Prostate gland (tissue), 2 donors: ENCODE measurements at regions not wholly inside any gene's neighbourhood (a gene's known extent, or its start where the extent isn't known, plus 50 kb on each side); places are given as distances from the start of the nearest gene placed in this dataset.

ENCODE experiments used
- DNase-seq: peaks from one replicate; pipeline ENCODE4 v3.0.0-alpha.2; 2019; ENCODE audit warnings: low spot score
- H3K27ac ChIP-seq, 2 donors: fragments of 200-600 bp; sonication (generic); 2 replicates each; pipeline ENCODE4 v1.5.1; 2017 to 2019
- H3K27me3 ChIP-seq: fragments of 200-600 bp; sonication (generic); replicated peaks from 2 replicates; pipeline ENCODE4 v1.5.1; 2019; ENCODE audit not compliant: insufficient read depth
- H3K36me3 ChIP-seq, 2 donors: fragments of 200-600 bp; sonication (generic); 1 replicate in 1 of 2; 2 replicates in 1 of 2; pipeline versions ENCODE4 v1.5.1 to v1.8.1; 2017 to 2019
- H3K4me1 ChIP-seq: fragments of 200-600 bp; sonication (generic); replicated peaks from 2 replicates; pipeline ENCODE4 v1.5.1; 2019
- H3K4me3 ChIP-seq, 2 donors: fragments of 200-600 bp; sonication (generic); 2 replicates each; pipeline ENCODE4 v1.5.1; 2017 to 2019
- H3K9me3 ChIP-seq: fragments of 200-600 bp; sonication (generic); 2 replicates; pipeline ENCODE4 v1.5.1; 2017
- POLR2A ChIP-seq: fragments of 450-650 bp; IDR thresholded peaks from one replicate; pipeline ENCODE4 v1.6.1; 2016; ENCODE audit warnings: antibody characterized with exemption, mild to moderate bottlenecking
- POLR2AphosphoS5 ChIP-seq: sonication (generic); formaldehyde crosslinking; IDR thresholded peaks from one replicate; pipeline ENCODE4 v1.6.1; 2017; ENCODE audit warnings: antibody characterized with exemption
- WGBS: methylation state at CpG from one replicate; pipeline ENCODE4 v1.1.5; 2018; 5-methylcytosine and 5-hydroxymethylcytosine counted together
- intact Hi-C: fragments of 100-400 bp; cut with DNase I; formaldehyde crosslinking; loops from one replicate; pipeline ENCODE4 v1.14.2; 2022
- TF ChIP-seq, protein P1 (sequence below), 4 experiments: fragments of 200-600 bp in 2 of 4; fragments of 450-650 bp in 2 of 4; sonication (generic) in 2 of 4; IDR thresholded peaks; 1 replicate in 3 of 4; 2 replicates in 1 of 4; pipeline ENCODE4 v1.5.1; 2016 to 2019; ENCODE audit warnings: antibody characterized with exemption in 4 of 4, mild to moderate bottlenecking in 2 of 4, moderate library complexity in 2 of 4

DNA sequence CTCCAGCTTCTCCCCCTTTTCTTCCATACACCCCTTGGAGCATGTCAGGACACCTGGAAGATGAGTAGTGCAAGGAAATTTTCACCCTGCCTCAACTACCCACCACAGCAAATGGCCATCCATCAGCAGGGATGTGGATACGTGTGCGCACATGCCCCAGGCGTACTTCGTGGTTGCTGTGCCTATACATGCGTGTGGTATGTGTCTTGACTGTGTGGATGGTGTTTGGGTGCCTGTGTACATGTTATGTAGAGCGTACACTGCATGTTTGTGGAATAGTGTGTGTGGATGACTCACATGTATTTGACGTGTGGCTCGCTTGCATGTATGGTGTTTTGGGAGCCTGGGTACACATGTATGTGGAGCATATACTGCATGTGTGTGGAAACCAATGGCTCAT is 158.5 kb downstream of the RRAGC start:
- Histone ChIP-seq H3K9me3 (no peaks in the 10 kb centered on the region), H3K27ac (no peak overlapping the region), H3K4me3 (no peak overlapping the region), H3K4me1 (no peaks in the 10 kb centered on the region), H3K27me3 (peaks cover 8% of the 10 kb centered on the region), H3K36me3 (no peaks in the 10 kb centered on the region)
- intact Hi-C loops, result no loop called here
- no peak for DNase-seq
- 87% methylated on average over 8 of the region's 8 CpGs for WGBS
- TF ChIP-seq POLR2A, result no peak
- TF ChIP-seq POLR2AphosphoS5, result no peak
- TF ChIP-seq, protein P1, sequence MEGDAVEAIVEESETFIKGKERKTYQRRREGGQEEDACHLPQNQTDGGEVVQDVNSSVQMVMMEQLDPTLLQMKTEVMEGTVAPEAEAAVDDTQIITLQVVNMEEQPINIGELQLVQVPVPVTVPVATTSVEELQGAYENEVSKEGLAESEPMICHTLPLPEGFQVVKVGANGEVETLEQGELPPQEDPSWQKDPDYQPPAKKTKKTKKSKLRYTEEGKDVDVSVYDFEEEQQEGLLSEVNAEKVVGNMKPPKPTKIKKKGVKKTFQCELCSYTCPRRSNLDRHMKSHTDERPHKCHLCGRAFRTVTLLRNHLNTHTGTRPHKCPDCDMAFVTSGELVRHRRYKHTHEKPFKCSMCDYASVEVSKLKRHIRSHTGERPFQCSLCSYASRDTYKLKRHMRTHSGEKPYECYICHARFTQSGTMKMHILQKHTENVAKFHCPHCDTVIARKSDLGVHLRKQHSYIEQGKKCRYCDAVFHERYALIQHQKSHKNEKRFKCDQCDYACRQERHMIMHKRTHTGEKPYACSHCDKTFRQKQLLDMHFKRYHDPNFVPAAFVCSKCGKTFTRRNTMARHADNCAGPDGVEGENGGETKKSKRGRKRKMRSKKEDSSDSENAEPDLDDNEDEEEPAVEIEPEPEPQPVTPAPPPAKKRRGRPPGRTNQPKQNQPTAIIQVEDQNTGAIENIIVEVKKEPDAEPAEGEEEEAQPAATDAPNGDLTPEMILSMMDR (IDR thresholded peaks at IDR 0.05), result no peak

DNA sequence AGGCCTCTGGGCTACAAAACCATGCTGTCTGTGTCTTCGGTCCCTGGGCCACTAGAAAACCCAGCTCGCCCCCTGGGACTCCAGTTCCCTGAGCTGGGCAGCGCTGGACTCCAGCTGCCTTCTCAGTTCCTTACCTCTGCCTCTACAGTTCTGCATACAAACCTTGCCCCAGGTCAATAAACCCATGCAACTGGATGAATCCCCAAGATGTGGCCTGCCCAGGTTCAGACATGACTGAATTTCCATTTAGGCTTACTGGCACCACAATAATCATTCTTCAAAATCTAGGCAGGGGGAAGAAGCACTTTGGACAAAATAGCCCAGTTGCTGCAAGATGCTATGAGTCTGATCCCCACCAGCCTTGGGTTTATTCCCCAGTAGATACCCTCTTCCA is 159.5 kb downstream of the RRAGC start:
- Histone ChIP-seq H3K4me1 (no peaks in the 10 kb centered on the region), H3K27me3 (peaks cover 8% of the 10 kb centered on the region)
- WGBS, result 97% methylated on average over 3 of the region's 3 CpGs

DNA sequence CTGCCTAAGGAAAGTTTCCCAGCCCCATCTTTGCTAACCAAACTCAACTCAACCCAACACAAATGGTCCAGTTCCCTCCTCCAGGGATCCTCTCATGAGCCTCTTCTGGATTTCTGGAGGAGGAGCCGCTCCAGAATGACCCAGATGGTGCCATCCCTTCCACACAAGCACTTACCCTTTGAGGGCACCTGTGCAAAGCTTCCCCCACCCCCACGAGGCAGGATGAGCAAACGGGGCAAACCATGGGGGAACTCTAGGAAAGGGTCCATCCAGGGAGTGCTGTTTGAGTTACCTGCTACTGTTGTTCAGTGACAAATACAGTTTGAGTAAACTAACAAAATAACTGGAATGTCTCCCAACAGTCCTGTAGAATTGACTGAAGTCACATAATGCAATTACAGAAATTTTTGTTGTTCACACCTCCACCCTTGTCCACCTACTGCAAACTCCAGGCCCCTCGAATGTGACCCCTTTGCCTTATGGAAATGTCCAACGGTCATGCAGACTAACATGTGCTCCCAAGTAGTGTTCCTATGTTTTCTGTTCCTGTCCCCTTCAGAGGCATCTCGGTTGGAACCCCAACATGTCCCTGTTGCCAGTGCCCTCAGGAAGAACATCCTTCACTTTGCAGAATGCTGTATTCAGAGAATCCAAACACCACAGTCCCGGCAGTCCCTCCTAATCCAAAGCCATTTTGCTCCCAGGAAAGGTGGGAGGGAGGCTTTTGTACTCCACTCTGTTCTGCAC is 160.1 kb downstream of the RRAGC start:
- TF ChIP-seq POLR2AphosphoS5 (no peak), POLR2A (no peak)
- TF ChIP-seq, protein P1 (IDR thresholded peaks at IDR 0.05), result no peak
- DNase-seq, result no peak
- intact Hi-C loops, result no loop called here
- H3K9me3 ChIP-seq, result no peaks in the 10 kb centered on the region
- no peaks in the 10 kb centered on the region for H3K36me3 ChIP-seq
- H3K27ac ChIP-seq, result no peak overlapping the region
- H3K27me3 ChIP-seq, result peaks cover 8% of the 10 kb centered on the region
- no peak overlapping the region for H3K4me3 ChIP-seq
- H3K4me1 ChIP-seq, result no peaks in the 10 kb centered on the region
- 69% methylated on average over 7 of the region's 7 CpGs for WGBS

More for the DNA sequence above, 159.5 kb downstream of the RRAGC start:
- no peak for DNase-seq
- Histone ChIP-seq H3K27ac (no peak overlapping the region), H3K4me3 (no peak overlapping the region), H3K36me3 (no peaks in the 10 kb centered on the region), H3K9me3 (no peaks in the 10 kb centered on the region)
- TF ChIP-seq POLR2AphosphoS5 (no peak), POLR2A (no peak)
- TF ChIP-seq, protein P1 (IDR thresholded peaks at IDR 0.05), result no peak
- intact Hi-C loops, result no loop called here

DNA sequence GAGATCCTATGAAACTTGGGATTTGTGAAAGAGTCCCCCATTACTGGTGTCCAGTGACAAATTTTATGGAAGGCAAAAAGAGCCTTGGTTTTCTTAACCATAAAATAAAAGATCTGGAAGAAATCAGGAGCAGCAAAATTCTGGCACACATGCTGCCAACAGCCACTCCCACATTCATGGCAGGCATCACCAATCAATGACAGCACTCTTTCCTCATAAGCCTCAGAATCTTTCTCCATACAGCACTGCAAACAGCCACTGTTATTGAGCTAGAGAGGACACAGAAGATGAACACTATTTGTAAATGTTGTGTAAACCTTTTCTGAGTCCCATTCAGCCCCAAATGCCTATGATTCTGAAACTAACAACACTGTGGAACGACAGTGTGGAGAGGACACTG is 162.2 kb downstream of the RRAGC start:
- Histone ChIP-seq H3K4me1 (no peaks in the 10 kb centered on the region), H3K36me3 (no peaks in the 10 kb centered on the region), H3K4me3 (no peak overlapping the region), H3K27ac (no peak overlapping the region), H3K9me3 (no peaks in the 10 kb centered on the region), H3K27me3 (peaks cover 6% of the 10 kb centered on the region)
- TF ChIP-seq, protein P1 (IDR thresholded peaks at IDR 0.05), result no peak
- TF ChIP-seq POLR2A (no peak), POLR2AphosphoS5 (no peak)
- no peak for DNase-seq
- intact Hi-C loops, result no loop called here
- 81% methylated on average over 1 of the region's 1 CpG for WGBS

DNA sequence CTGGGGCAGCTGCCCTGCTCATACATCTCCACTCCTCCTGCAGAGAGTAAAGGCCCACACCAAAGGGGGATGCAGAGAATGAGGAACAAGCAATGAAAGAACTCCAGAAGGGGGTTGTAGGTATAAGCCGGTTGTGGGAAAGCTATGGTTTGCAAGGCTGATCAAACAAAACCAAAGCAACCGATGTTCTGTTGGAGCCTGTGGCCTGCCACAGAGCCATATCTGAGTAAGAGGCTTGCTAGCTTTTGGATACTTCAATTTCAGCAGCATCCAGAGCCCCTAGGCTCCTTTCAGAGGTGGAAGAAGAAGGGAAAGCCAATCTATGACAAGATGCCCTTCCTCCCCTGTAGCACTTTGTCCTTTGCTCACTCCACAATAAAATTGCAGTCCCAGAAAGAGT is 163.2 kb downstream of the RRAGC start:
- WGBS, result 94% methylated on average over 2 of the region's 2 CpGs
- Histone ChIP-seq H3K27me3 (peaks cover 3% of the 10 kb centered on the region), H3K4me3 (no peak overlapping the region), H3K36me3 (no peaks in the 10 kb centered on the region), H3K4me1 (no peaks in the 10 kb centered on the region), H3K9me3 (no peaks in the 10 kb centered on the region), H3K27ac (no peak overlapping the region)
- no peak for DNase-seq
- TF ChIP-seq POLR2A (no peak), POLR2AphosphoS5 (no peak)
- TF ChIP-seq, protein P1 (IDR thresholded peaks at IDR 0.05), result no peak
- intact Hi-C loops, result no loop called here
